ENCODE measurements at regions not wholly inside any gene's neighbourhood (a gene's known extent, or its start where the extent isn't known, plus 50 kb on each side); places are given as distances from the start of the nearest gene placed in this dataset.
A peak's percentile ranks its signal among the peaks of the same experiment; 100 is the strongest.
"Not testable (repeated sequence)": the region's sequence is repeated elsewhere in the genome, so short reads cannot be mapped to it uniquely, and the experiment has no call there.

GRCh38 chr2:143994961-143995360 lies 525.0 kb downstream of the ZEB2 start:
- DNase-seq: no peak

- not testable (repeated sequence) for DNase-seq
Measured at GRCh38 chr2:143991596-143991995, 528.3 kb downstream of the ZEB2 start.

GRCh38 chr2:143988082-143988481 lies 531.8 kb downstream of the ZEB2 start:
- DNase-seq: no peak

- no peak for DNase-seq
Measured at GRCh38 chr2:143981428-143981827, 538.5 kb downstream of the ZEB2 start.

- DNase-seq: no peak
Measured at GRCh38 chr2:143977356-143977755, 542.6 kb downstream of the ZEB2 start.

GRCh38 chr2:143975216-143975615 lies 544.7 kb downstream of the ZEB2 start:
- no peak for DNase-seq

- peak; percentile 8 for DNase-seq
Measured at GRCh38 chr2:143974262-143974661, 545.7 kb downstream of the ZEB2 start.

GRCh38 chr2:143968860-143969259 lies 551.1 kb downstream of the ZEB2 start:
- DNase-seq: peak; percentile 40

GRCh38 chr2:143968360-143968759 lies 551.6 kb downstream of the ZEB2 start:
- no peak for DNase-seq

GRCh38 chr2:143965493-143966164 lies 554.3 kb downstream of the ZEB2 start:
- no peak for DNase-seq

- DNase-seq: no peak
Measured at GRCh38 chr2:143964891-143965290, 555.0 kb downstream of the ZEB2 start.

- DNase-seq: peak; percentile 23
Measured at GRCh38 chr2:143960177-143960576, 559.7 kb downstream of the ZEB2 start.

- DNase-seq: no peak
Measured at GRCh38 chr2:143957321-143957720, 562.6 kb downstream of the ZEB2 start.

- DNase-seq: peak; percentile 66
Measured at GRCh38 chr2:143955401-143956065, 564.4 kb downstream of the ZEB2 start.

- no peak for DNase-seq
Measured at GRCh38 chr2:143954844-143955243, 565.1 kb downstream of the ZEB2 start.

- no peak for DNase-seq
Measured at GRCh38 chr2:143954186-143954585, 565.7 kb downstream of the ZEB2 start.

- no peak for DNase-seq
Measured at GRCh38 chr2:143953451-143954030, 566.4 kb downstream of the ZEB2 start.

- no peak for DNase-seq
Measured at GRCh38 chr2:143952536-143952935, 567.4 kb downstream of the ZEB2 start.

GRCh38 chr2:143950704-143951103 lies 569.2 kb downstream of the ZEB2 start:
- DNase-seq: no peak

GRCh38 chr2:143949121-143949848 lies 570.6 kb downstream of the ZEB2 start:
- DNase-seq: no peak

GRCh38 chr2:143948710-143949109 lies 571.2 kb downstream of the ZEB2 start:
- no peak for DNase-seq

- no peak for DNase-seq
Measured at GRCh38 chr2:143946436-143947391, 573.2 kb downstream of the ZEB2 start.

Data from NCI-H226 (cell line).